B cell (primary cell): ENCODE measurements at regions not wholly inside any gene's neighbourhood (a gene's known extent, or its start where the extent isn't known, plus 50 kb on each side); places are given as distances from the start of the nearest gene placed in this dataset.

Experiments
- ATAC-seq: fragments of 200-7000 bp; cut with Tn5 transposase; one replicate; pipeline ENCODE4 v1.10.0; 2021; ENCODE audit warnings: low read depth, mild to moderate bottlenecking, moderate number of reproducible peaks, moderate library complexity
- CTCF ChIA-PET: fragments of 350-600 bp; sonication (Branson Sonifier 250); formaldehyde crosslinking; loops from one replicate; lab custom pipeline; 2021; ENCODE audit warnings: antibody characterized with exemption, inconsistent platforms; lab: Charles Lee
- POLR2A ChIA-PET: fragments of 350-600 bp; sonication (Branson Sonifier 250); formaldehyde crosslinking; loops from one replicate; lab custom pipeline; 2021; ENCODE audit warnings: antibody characterized with exemption; lab: Charles Lee
- DNase-seq: peaks from one replicate; pipeline ENCODE4 v3.0.0; 2013
- H2AFZ ChIP-seq: 2 replicates; pipeline ENCODE4 v1.6.1; 2012; ENCODE audit warnings: mild to moderate bottlenecking, low read depth, low read length; ENCODE audit not compliant: insufficient read depth, poor library complexity, severe bottlenecking
- H3K27ac ChIP-seq, 2 donors: 1 replicate in 1 of 2; 2 replicates in 1 of 2; pipeline ENCODE4 v1.5.1; 2012 to 2013; ENCODE audit warnings: low read length in 2 of 2, mild to moderate bottlenecking in 2 of 2, moderate library complexity in 1 of 2
- H3K27me3 ChIP-seq, 4 experiments: fragments of 200-600 bp in 1 of 4; sonication (generic) in 1 of 4; replicated peaks in 1 of 4; 1 replicate in 2 of 4; 2 replicates in 2 of 4; pipeline versions ENCODE4 v1.6.1 to v1.7.0; 2013 to 2016; ENCODE audit warnings: low read length in 3 of 4, mild to moderate bottlenecking in 2 of 4, mixed read lengths in 1 of 4, moderate library complexity in 1 of 4; ENCODE audit not compliant: insufficient read depth in 4 of 4, control insufficient read depth in 3 of 4; ENCODE audit errors: control extremely low read depth in 1 of 4
- H3K36me3 ChIP-seq, 2 experiments: replicated peaks in 1 of 2; 1 replicate in 1 of 2; 2 replicates in 1 of 2; pipeline versions ENCODE4 v1.6.1 to v1.7.1; 2013; ENCODE audit warnings: low read length in 1 of 2; ENCODE audit not compliant: insufficient read depth in 2 of 2, control insufficient read depth in 1 of 2; ENCODE audit errors: control extremely low read depth in 1 of 2, extremely low read depth in 1 of 2
- H3K4me1 ChIP-seq, 2 donors: fragments of 200-600 bp in 1 of 2; sonication (generic) in 1 of 2; 1 replicate in 1 of 2; 2 replicates in 1 of 2; pipeline versions ENCODE4 v1.5.1 to v1.6.1; 2013 to 2017; ENCODE audit warnings: low read length in 2 of 2; ENCODE audit not compliant: control insufficient read depth in 2 of 2, insufficient read depth in 2 of 2
- H3K4me2 ChIP-seq: replicated peaks from 2 replicates; pipeline ENCODE3; 2012; ENCODE audit warnings: mild to moderate bottlenecking, low read depth, low read length; ENCODE audit not compliant: poor library complexity, severe bottlenecking
- H3K4me3 ChIP-seq, 5 experiments: fragments of 200-600 bp in 1 of 5; sonication (generic) in 1 of 5; 1 replicate in 3 of 5; 2 replicates in 2 of 5; pipeline versions ENCODE4 v1.5.1 to v1.7.0; 2011 to 2016; ENCODE audit warnings: low read length in 4 of 5, mild to moderate bottlenecking in 4 of 5, low read depth in 2 of 5, control low read depth in 1 of 5, moderate library complexity in 1 of 5; ENCODE audit not compliant: insufficient read depth in 1 of 5; ENCODE audit errors: control extremely low read depth in 1 of 5, extremely low read depth in 1 of 5
- H3K79me2 ChIP-seq: fragments of 200-600 bp; sonication (generic); one replicate; pipeline ENCODE4 v1.6.0; 2016; ENCODE audit warnings: low read length; ENCODE audit not compliant: control insufficient read depth, insufficient read depth
- H3K9ac ChIP-seq: fragments of 200-600 bp; sonication (generic); 2 replicates; pipeline ENCODE4 v1.6.1; 2017; ENCODE audit warnings: mild to moderate bottlenecking, low read length, moderate library complexity
- H3K9me3 ChIP-seq, 3 donors: one replicate each; pipeline versions ENCODE4 v1.6.1 to v1.7.1; 2013; ENCODE audit warnings: low read length in 2 of 3; ENCODE audit not compliant: control insufficient read depth in 2 of 3, insufficient read depth in 1 of 3; ENCODE audit errors: control extremely low read depth in 1 of 3
- H4K20me1 ChIP-seq: 2 replicates; pipeline ENCODE4 v1.6.0; 2012; ENCODE audit warnings: mild to moderate bottlenecking, low read length; ENCODE audit not compliant: insufficient read depth, control insufficient read depth, poor library complexity, severe bottlenecking
- H3K27ac Mint-ChIP-seq: one replicate; pipeline ENCODE4 v1.8.0; 2021; ENCODE audit warnings: mixed read lengths
- H3K27me3 Mint-ChIP-seq: one replicate; pipeline ENCODE4 v1.8.0; 2021; ENCODE audit warnings: mixed read lengths
- H3K4me1 Mint-ChIP-seq: one replicate; pipeline ENCODE4 v1.8.0; 2021; ENCODE audit warnings: mixed read lengths
- H3K4me3 Mint-ChIP-seq: one replicate; pipeline ENCODE4 v1.8.0; 2021; ENCODE audit warnings: mixed read lengths
- H3K9me3 Mint-ChIP-seq: one replicate; pipeline ENCODE4 v1.8.0; 2022; ENCODE audit warnings: mixed read lengths; ENCODE audit not compliant: insufficient read depth
- CTCF ChIP-seq: fragments of 200-600 bp; IDR thresholded peaks from one replicate; pipeline ENCODE4 v1.8.0; 2022; ENCODE audit warnings: antibody characterized with exemption, mild to moderate bottlenecking
- EZH2 ChIP-seq: IDR thresholded peaks from 2 replicates; pipeline ENCODE4 v1.6.1; 2012; ENCODE audit warnings: borderline replicate concordance, low read depth, mild to moderate bottlenecking, moderate library complexity, low read length; ENCODE audit not compliant: insufficient read depth, poor library complexity, severe bottlenecking
- WGBS: methylation state at CpG from one replicate; pipeline ENCODE4 v1.1.5; 2013; ENCODE audit warnings: missing lambda C conversion rate; ENCODE audit not compliant: insufficient coverage; 5-methylcytosine and 5-hydroxymethylcytosine counted together
- intact Hi-C: fragments of 100-400 bp; cut with micrococcal nuclease; formaldehyde crosslinking; loops from one replicate; pipeline ENCODE4 v1.10.0; 2022

- Histone ChIP-seq H3K4me1 (no peaks in the 10 kb centered on the region), H3K9me3 (peaks cover 0 to 6% (median 0%) of the 10 kb centered on the region in 3 donors), H3K4me2 (no peak overlapping the region), H3K9ac (no peak overlapping the region), H2AFZ (no peak overlapping the region), H3K36me3 (no peaks in the 10 kb centered on the region), H3K27me3 (no peaks in the 10 kb centered on the region), H3K27ac (no peak overlapping the region), H3K4me3 (no peak overlapping the region), H3K79me2 (no peaks in the 10 kb centered on the region), H4K20me1 (no peaks in the 10 kb centered on the region)
- WGBS: no CpG with 5 or more reads among the region's 1 CpG
- Mint-ChIP-seq H3K27me3 (no peaks in the 10 kb centered on the region), H3K9me3 (peaks cover 5% of the 10 kb centered on the region), H3K27ac (no peak overlapping the region), H3K4me1 (no peaks in the 10 kb centered on the region), H3K4me3 (no peak overlapping the region)
- ATAC-seq (no peak), DNase-seq (no peak)
- ChIA-PET POLR2A (no interaction called here), CTCF (no interaction called here)
- no peak for TF ChIP-seq CTCF
- intact Hi-C loops: no loop called here
These were observed 194.9 kb downstream of the TINAG start for GRCh38 chr6:54503144-54503543.

- TF ChIP-seq CTCF (no peak), EZH2 (no peak)
- H3K9me3 ChIP-seq: no peaks in the 10 kb centered on the region
- H3K27ac ChIP-seq: no peak overlapping the region
- no peak overlapping the region for H2AFZ ChIP-seq
- no CpG with 5 or more reads among the region's 2 CpGs for WGBS
- H3K79me2 ChIP-seq: no peaks in the 10 kb centered on the region
- H3K9me3 Mint-ChIP-seq: no peaks in the 10 kb centered on the region
- H3K9ac ChIP-seq: no peak overlapping the region
- H3K36me3 ChIP-seq: no peaks in the 10 kb centered on the region
- H3K4me3 Mint-ChIP-seq: no peak overlapping the region
- ATAC-seq: no peak
- CTCF ChIA-PET: no interaction called here
- POLR2A ChIA-PET: no interaction called here
- no peaks in the 10 kb centered on the region for H3K27me3 ChIP-seq
- H3K4me3 ChIP-seq: no peak overlapping the region
- no peaks in the 10 kb centered on the region for H3K27me3 Mint-ChIP-seq
- H3K4me1 ChIP-seq: no peaks in the 10 kb centered on the region
- no peak overlapping the region for H3K27ac Mint-ChIP-seq
- H4K20me1 ChIP-seq: no peaks in the 10 kb centered on the region
- H3K4me2 ChIP-seq: no peak overlapping the region
- no peak for DNase-seq
- H3K4me1 Mint-ChIP-seq: no peaks in the 10 kb centered on the region
- intact Hi-C loops: no loop called here
These were observed 206.8 kb downstream of the TINAG start for GRCh38 chr6:54515013-54515412.
